GM21825 (cell line): ENCODE measurements at regions not wholly inside any gene's neighbourhood (a gene's known extent, or its start where the extent isn't known, plus 50 kb on each side); places are given as distances from the start of the nearest gene placed in this dataset.

Source experiments
- ATAC-seq: cut with Tn5 transposase; IDR thresholded peaks from one replicate; pipeline ENCODE4 v1.9.1; 2021; ENCODE audit warnings: mild to moderate bottlenecking, moderate library complexity; ENCODE audit not compliant: unreplicated experiment

- no peak for ATAC-seq
Observed at GRCh38 chr16:65934443-65934842, 432.0 kb upstream of the CDH5 start.

- ATAC-seq, result no peak
Observed at GRCh38 chr16:65933703-65934102, 432.8 kb upstream of the CDH5 start.

GRCh38 chr16:65932350-65933072 lies 434.0 kb upstream of the CDH5 start:
- ATAC-seq, result no peak

GRCh38 chr16:65922923-65923322 lies 443.6 kb upstream of the CDH5 start:
- no peak for ATAC-seq

GRCh38 chr16:65919986-65920376 lies 446.5 kb upstream of the CDH5 start:
- ATAC-seq, result no peak

- no peak for ATAC-seq
Observed at GRCh38 chr16:65919145-65919985, 447.1 kb upstream of the CDH5 start.

- ATAC-seq, result no peak
Observed at GRCh38 chr16:65917466-65917865, 449.0 kb upstream of the CDH5 start.

GRCh38 chr16:65916995-65917394 lies 449.5 kb upstream of the CDH5 start:
- ATAC-seq, result no peak

- ATAC-seq, result no peak
Observed at GRCh38 chr16:65910291-65910690, 456.2 kb upstream of the CDH5 start.

- no peak for ATAC-seq
Observed at GRCh38 chr16:65909310-65910050, 457.0 kb upstream of the CDH5 start.

GRCh38 chr16:65908568-65908967 lies 457.9 kb upstream of the CDH5 start:
- ATAC-seq, result no peak

GRCh38 chr16:65905331-65905730 lies 461.2 kb upstream of the CDH5 start:
- no peak for ATAC-seq

GRCh38 chr16:65896448-65897153 lies 469.9 kb upstream of the CDH5 start:
- ATAC-seq, result no peak

GRCh38 chr16:65895906-65896305 lies 470.6 kb upstream of the CDH5 start:
- no peak for ATAC-seq

GRCh38 chr16:65895486-65895885 lies 471.0 kb upstream of the CDH5 start:
- no peak for ATAC-seq

- ATAC-seq, result no peak
Observed at GRCh38 chr16:65890203-65890602, 476.3 kb upstream of the CDH5 start.

GRCh38 chr16:65889533-65889966 lies 476.9 kb upstream of the CDH5 start:
- no peak for ATAC-seq

GRCh38 chr16:65888201-65888600 lies 478.3 kb upstream of the CDH5 start:
- ATAC-seq, result no peak

GRCh38 chr16:65884018-65884417 lies 482.5 kb upstream of the CDH5 start:
- no peak for ATAC-seq

- no peak for ATAC-seq
Observed at GRCh38 chr16:65878347-65878746, 488.1 kb upstream of the CDH5 start.

- no peak for ATAC-seq
Observed at GRCh38 chr16:65876624-65877023, 489.9 kb upstream of the CDH5 start.
